Tibial artery (tissue), 4 donors: ENCODE measurements at regions not wholly inside any gene's neighbourhood (a gene's known extent, or its start where the extent isn't known, plus 50 kb on each side); places are given as distances from the start of the nearest gene placed in this dataset.

Experiments
- DNase-seq, 2 donors: peaks; one replicate each; pipeline ENCODE4 v3.0.0-alpha.2; 2019
- H3K27ac ChIP-seq, 2 donors: fragments of 200-600 bp; sonication (generic) in 1 of 2; 1 replicate in 1 of 2; 2 replicates in 1 of 2; pipeline ENCODE4 v1.5.1; 2018 to 2019; ENCODE audit warnings: mild to moderate bottlenecking in 1 of 2
- H3K27me3 ChIP-seq, 2 donors: fragments of 200-600 bp; sonication (generic) in 1 of 2; one replicate each; pipeline versions ENCODE4 v1.5.1 to v1.6.0; 2016 to 2019
- H3K36me3 ChIP-seq, 3 donors: fragments of 200-600 bp; sonication (generic) in 2 of 3; one replicate each; pipeline ENCODE4 v1.5.1; 2016 to 2019; ENCODE audit warnings: mild to moderate bottlenecking in 2 of 3
- H3K4me1 ChIP-seq, 4 donors: fragments of 200-600 bp; sonication (generic) in 2 of 4; 1 replicate in 3 of 4; 2 replicates in 1 of 4; pipeline ENCODE4 v1.5.1; 2016 to 2019
- H3K4me3 ChIP-seq, 2 donors: fragments of 200-600 bp; sonication (generic) in 1 of 2; 1 replicate in 1 of 2; 2 replicates in 1 of 2; pipeline ENCODE4 v1.5.1; 2018 to 2019; ENCODE audit warnings: mild to moderate bottlenecking in 2 of 2
- H3K9me3 ChIP-seq, 3 donors: fragments of 200-600 bp; sonication (generic) in 1 of 3; one replicate each; pipeline ENCODE4 v1.5.1; 2016 to 2019
- CTCF ChIP-seq, 2 experiments: fragments of 200-600 bp in 1 of 2; fragments of 450-650 bp in 1 of 2; IDR thresholded peaks; one replicate each; pipeline ENCODE4 v1.5.1; 2017 to 2019; ENCODE audit warnings: antibody characterized with exemption in 2 of 2, mild to moderate bottlenecking in 1 of 2, moderate library complexity in 1 of 2
- intact Hi-C: fragments of 100-400 bp; cut with DNase I; formaldehyde crosslinking; loops from one replicate; pipeline ENCODE4 v1.15.0; 2023; ENCODE audit warnings: low total_unique reads

GRCh38 chr1:188117436-188117835 is 1288.7 kb downstream of the PLA2G4A start:
- no peak overlapping the region for H3K27ac ChIP-seq
- intact Hi-C loops = no loop called here

GRCh38 chr1:188122646-188123045 is 1293.9 kb downstream of the PLA2G4A start:
- intact Hi-C loops = no loop called here
- Histone ChIP-seq H3K36me3 (no peaks in the 10 kb centered on the region), H3K27me3 (no peaks in the 10 kb centered on the region), H3K4me1 (no peaks in the 10 kb centered on the region), H3K9me3 (no peaks in the 10 kb centered on the region), H3K27ac (no peak overlapping the region), H3K4me3 (no peak overlapping the region)
- DNase-seq = no peak
- no peak for TF ChIP-seq CTCF (IDR thresholded peaks at IDR 0.05)

More at GRCh38 chr1:188117436-188117835, 1288.7 kb downstream of the PLA2G4A start:
- Histone ChIP-seq H3K27me3 (no peaks in the 10 kb centered on the region), H3K4me1 (no peaks in the 10 kb centered on the region), H3K4me3 (no peak overlapping the region), H3K9me3 (no peaks in the 10 kb centered on the region), H3K36me3 (no peaks in the 10 kb centered on the region)
- DNase-seq = no peak
- no peak for TF ChIP-seq CTCF (IDR thresholded peaks at IDR 0.05)

GRCh38 chr1:188127507-188127906 is 1298.8 kb downstream of the PLA2G4A start:
- no peak for TF ChIP-seq CTCF (IDR thresholded peaks at IDR 0.05)
- intact Hi-C loops = no loop called here

GRCh38 chr1:188128761-188129160 is 1300.0 kb downstream of the PLA2G4A start:
- no peak for TF ChIP-seq CTCF (IDR thresholded peaks at IDR 0.05)
- intact Hi-C loops = no loop called here
- Histone ChIP-seq H3K9me3 (peaks cover 0 to 5% (median 0%) of the 10 kb centered on the region in 3 donors), H3K4me1 (no peaks in the 10 kb centered on the region), H3K27me3 (no peaks in the 10 kb centered on the region), H3K27ac (no peak overlapping the region), H3K36me3 (no peaks in the 10 kb centered on the region), H3K4me3 (no peak overlapping the region)
- no peak for DNase-seq

More at GRCh38 chr1:188127507-188127906, 1298.8 kb downstream of the PLA2G4A start:
- no peaks in the 10 kb centered on the region for H3K27me3 ChIP-seq
- H3K9me3 ChIP-seq = peaks cover 0 to 5% (median 0%) of the 10 kb centered on the region in 3 donors
- H3K4me1 ChIP-seq = no peaks in the 10 kb centered on the region
- DNase-seq = no peak
- no peak overlapping the region for H3K27ac ChIP-seq
- no peak overlapping the region for H3K4me3 ChIP-seq
- H3K36me3 ChIP-seq = no peaks in the 10 kb centered on the region

GRCh38 chr1:188129856-188130838 is 1301.4 kb downstream of the PLA2G4A start:
- no peak overlapping the region for H3K27ac ChIP-seq
- no peak for TF ChIP-seq CTCF (IDR thresholded peaks at IDR 0.05)
- no peaks in the 10 kb centered on the region for H3K4me1 ChIP-seq
- H3K36me3 ChIP-seq = no peaks in the 10 kb centered on the region
- no peaks in the 10 kb centered on the region for H3K27me3 ChIP-seq
- intact Hi-C loops = no loop called here
- H3K4me3 ChIP-seq = no peak overlapping the region
- no peak for DNase-seq
- peaks cover 0 to 5% (median 0%) of the 10 kb centered on the region in 3 donors for H3K9me3 ChIP-seq
